ENCODE measurements at regions not wholly inside any gene's neighbourhood (a gene's known extent, or its start where the extent isn't known, plus 50 kb on each side); places are given as distances from the start of the nearest gene placed in this dataset.
A peak's percentile ranks its signal among the peaks of the same experiment; 100 is the strongest.

- Mint-ChIP-seq H3K9me3 (no peaks in the 10 kb centered on the region), H3K27me3 (peaks cover 6 to 37% of the 10 kb centered on the region in 2 donors), H3K4me1 (peaks cover 3 to 5% (median 4%) of the 10 kb centered on the region in 3 donors), H3K36me3 (no peaks in the 10 kb centered on the region), H3K27ac (no peak overlapping the region), H3K4me3 (no peak overlapping the region)
- Histone ChIP-seq H3K27ac (ENCODE audit: low read depth, low read length) (no peak overlapping the region), H3K4me3 (ENCODE audit: low read length) (no peak overlapping the region), H3K9me3 (ENCODE audit: low read length) (no peaks in the 10 kb centered on the region), H3K4me1 (ENCODE audit: insufficient read depth, low read length) (no peaks in the 10 kb centered on the region), H3K36me3 (ENCODE audit: insufficient read depth, low read length) (no peaks in the 10 kb centered on the region), H3K27me3 (ENCODE audit: insufficient read depth, low read length, poor library complexity, severe bottlenecking) (peaks cover 4% of the 10 kb centered on the region)
- no peak for DNase-seq
- CTCF ChIA-PET = no interaction called here
- POLR2A ChIA-PET = no interaction called here
Observed at GRCh38 chr5:148763996-148764395, 62.4 kb upstream of the ADRB2 start.

DNA sequence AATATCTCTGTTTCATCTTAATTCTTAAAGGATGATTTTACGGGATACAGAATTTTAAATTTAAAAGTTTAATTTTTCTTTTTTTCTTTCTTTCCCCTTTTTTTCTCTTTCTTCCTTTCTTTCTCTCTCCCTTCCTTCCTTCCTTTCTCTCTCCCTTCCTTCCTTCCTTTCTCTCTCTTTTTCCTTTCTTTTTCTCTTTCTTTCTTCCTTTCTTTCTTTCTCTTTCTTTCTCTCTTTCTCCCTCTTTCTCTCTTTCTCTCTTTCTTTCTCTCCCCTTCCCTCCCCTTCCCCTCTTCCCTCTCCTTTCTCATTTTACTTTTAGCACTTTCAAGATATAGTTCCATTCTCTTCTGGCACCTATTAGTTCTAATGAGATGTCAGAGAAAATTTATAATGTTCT, 61.4 kb upstream of the ADRB2 start:
- Histone ChIP-seq H3K9me3 (ENCODE audit: low read length) (no peaks in the 10 kb centered on the region), H3K4me3 (ENCODE audit: low read length) (no peak overlapping the region), H3K27ac (ENCODE audit: low read depth, low read length) (no peak overlapping the region), H3K36me3 (ENCODE audit: insufficient read depth, low read length) (no peaks in the 10 kb centered on the region), H3K4me1 (ENCODE audit: insufficient read depth, low read length) (no peaks in the 10 kb centered on the region), H3K27me3 (ENCODE audit: insufficient read depth, low read length, poor library complexity, severe bottlenecking) (peaks cover 4% of the 10 kb centered on the region)
- Mint-ChIP-seq H3K36me3 (no peaks in the 10 kb centered on the region), H3K27ac (no peak overlapping the region), H3K9me3 (no peaks in the 10 kb centered on the region), H3K4me3 (no peak overlapping the region), H3K27me3 (peaks cover 6 to 30% of the 10 kb centered on the region in 2 donors), H3K4me1 (peaks cover 3 to 5% (median 4%) of the 10 kb centered on the region in 3 donors)
- POLR2A ChIA-PET = no interaction called here
- CTCF ChIA-PET = no interaction called here
- DNase-seq = no peak

DNA sequence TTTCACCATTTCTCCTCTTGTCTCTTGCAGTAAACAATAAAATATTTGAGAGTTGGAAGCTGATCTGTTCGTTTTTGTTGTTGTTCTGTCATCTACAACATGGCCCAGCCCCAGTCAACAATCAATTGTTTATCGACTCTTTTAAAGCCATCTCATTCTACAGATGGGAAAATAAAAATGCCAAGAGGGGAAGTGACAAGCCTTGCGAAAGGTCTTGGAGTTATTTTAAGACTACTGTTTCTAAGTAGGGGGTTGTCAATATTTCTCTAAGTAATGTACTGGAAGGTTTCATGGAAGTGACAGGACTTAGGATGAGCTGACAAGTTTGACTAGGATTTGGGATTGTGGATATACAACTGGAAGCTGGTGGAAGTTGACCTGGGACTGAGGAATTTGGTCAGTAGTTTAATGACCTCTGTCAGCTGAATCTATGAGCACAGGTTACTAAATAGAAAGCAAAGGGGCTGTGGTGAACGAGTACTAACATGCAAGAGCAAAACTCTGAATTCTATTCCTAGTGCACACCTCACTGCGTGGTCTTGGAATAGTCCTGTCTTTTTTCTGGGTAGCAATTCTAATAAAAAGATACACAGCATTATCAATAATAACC, 57.5 kb upstream of the ADRB2 start:
- H3K9me3 Mint-ChIP-seq = no peaks in the 10 kb centered on the region
- Histone ChIP-seq H3K4me1 (ENCODE audit: insufficient read depth, low read length) (no peaks in the 10 kb centered on the region), H3K27me3 (ENCODE audit: insufficient read depth, low read length, poor library complexity, severe bottlenecking) (peaks cover 4% of the 10 kb centered on the region), H3K9me3 (ENCODE audit: low read length) (no peaks in the 10 kb centered on the region), H3K27ac (ENCODE audit: low read depth, low read length) (no peak overlapping the region), H3K4me3 (ENCODE audit: low read length) (no peak overlapping the region), H3K36me3 (ENCODE audit: insufficient read depth, low read length) (no peaks in the 10 kb centered on the region)
- ChIA-PET CTCF (no interaction called here), POLR2A (no interaction called here)
- no peak overlapping the region for H3K27ac Mint-ChIP-seq
- H3K4me3 Mint-ChIP-seq = no peak overlapping the region
- peaks cover 13 to 43% of the 10 kb centered on the region in 2 donors for H3K27me3 Mint-ChIP-seq
- no peaks in the 10 kb centered on the region for H3K4me1 Mint-ChIP-seq
- no peaks in the 10 kb centered on the region for H3K36me3 Mint-ChIP-seq
- DNase-seq = no peak

- no peak overlapping the region for H3K4me3 ChIP-seq (ENCODE audit: low read length)
- H3K4me3 Mint-ChIP-seq = no peak overlapping the region
- CTCF ChIA-PET = no interaction called here
Observed at GRCh38 chr5:148769941-148770340, 56.5 kb upstream of the ADRB2 start.

GRCh38 chr5:148774313-148774712, 52.1 kb upstream of the ADRB2 start:
- no peaks in the 10 kb centered on the region for H3K4me1 Mint-ChIP-seq
- peak overlapping the region in 1 of 8 donors; percentile 82 for H3K27ac Mint-ChIP-seq
- peaks cover 7 to 24% of the 10 kb centered on the region in 2 donors for H3K27me3 Mint-ChIP-seq
- ChIA-PET POLR2A (no interaction called here), CTCF (no interaction called here)
- H3K9me3 Mint-ChIP-seq = no peaks in the 10 kb centered on the region
- no peaks in the 10 kb centered on the region for H3K36me3 Mint-ChIP-seq
- no peak for DNase-seq
- no peaks in the 10 kb centered on the region for H3K36me3 ChIP-seq (ENCODE audit: insufficient read depth, low read length)
- H3K4me3 ChIP-seq (ENCODE audit: low read length) = no peak overlapping the region
- no peaks in the 10 kb centered on the region for H3K4me1 ChIP-seq (ENCODE audit: insufficient read depth, low read length)
- no peaks in the 10 kb centered on the region for H3K27me3 ChIP-seq (ENCODE audit: insufficient read depth, low read length, poor library complexity, severe bottlenecking)
- H3K27ac ChIP-seq (ENCODE audit: low read depth, low read length) = no peak overlapping the region
- H3K9me3 ChIP-seq (ENCODE audit: low read length) = no peaks in the 10 kb centered on the region
- no peak overlapping the region for H3K4me3 Mint-ChIP-seq

More at GRCh38 chr5:148769941-148770340, 56.5 kb upstream of the ADRB2 start:
- Histone ChIP-seq H3K27ac (ENCODE audit: low read depth, low read length) (no peak overlapping the region), H3K9me3 (ENCODE audit: low read length) (no peaks in the 10 kb centered on the region), H3K36me3 (ENCODE audit: insufficient read depth, low read length) (no peaks in the 10 kb centered on the region), H3K4me1 (ENCODE audit: insufficient read depth, low read length) (no peaks in the 10 kb centered on the region), H3K27me3 (ENCODE audit: insufficient read depth, low read length, poor library complexity, severe bottlenecking) (peaks cover 4% of the 10 kb centered on the region)
- H3K4me1 Mint-ChIP-seq = no peaks in the 10 kb centered on the region
- no peak overlapping the region for H3K27ac Mint-ChIP-seq
- POLR2A ChIA-PET = no interaction called here
- DNase-seq = no peak
- no peaks in the 10 kb centered on the region for H3K9me3 Mint-ChIP-seq
- H3K27me3 Mint-ChIP-seq = peaks cover 13 to 43% of the 10 kb centered on the region in 2 donors
- no peaks in the 10 kb centered on the region for H3K36me3 Mint-ChIP-seq

DNA sequence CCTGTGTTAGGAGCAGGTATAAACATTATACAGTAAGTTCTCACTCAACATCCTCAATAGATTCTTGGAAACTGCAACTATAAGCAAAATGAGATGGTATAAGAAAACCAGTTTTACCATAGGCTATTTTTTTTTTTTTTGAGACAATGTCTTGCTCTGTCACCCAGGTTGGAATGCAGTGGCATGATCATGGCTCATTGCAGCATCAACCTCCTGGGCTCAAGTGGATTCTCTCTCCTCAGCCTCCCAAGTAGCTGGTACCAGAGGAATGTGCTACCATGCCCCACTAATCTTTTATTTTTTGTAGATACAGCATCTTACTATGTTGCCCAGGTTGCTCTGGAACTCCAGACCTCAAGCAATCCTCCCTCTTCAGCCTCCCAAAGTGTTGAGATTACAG, 50.1 kb upstream of the ADRB2 start:
- Mint-ChIP-seq H3K4me3 (no peak overlapping the region), H3K27me3 (peaks cover 4 to 17% of the 10 kb centered on the region in 2 donors), H3K27ac (no peak overlapping the region), H3K9me3 (no peaks in the 10 kb centered on the region), H3K4me1 (no peaks in the 10 kb centered on the region), H3K36me3 (no peaks in the 10 kb centered on the region)
- Histone ChIP-seq H3K36me3 (ENCODE audit: insufficient read depth, low read length) (no peaks in the 10 kb centered on the region), H3K4me3 (ENCODE audit: low read length) (no peak overlapping the region), H3K27ac (ENCODE audit: low read depth, low read length) (no peak overlapping the region), H3K4me1 (ENCODE audit: insufficient read depth, low read length) (no peaks in the 10 kb centered on the region), H3K9me3 (ENCODE audit: low read length) (no peaks in the 10 kb centered on the region), H3K27me3 (ENCODE audit: insufficient read depth, low read length, poor library complexity, severe bottlenecking) (no peaks in the 10 kb centered on the region)
- POLR2A ChIA-PET = no interaction called here
- no peak for DNase-seq
- CTCF ChIA-PET = no interaction called here
